Activated naive CD4-positive, alpha-beta T cell treated with anti-CD3 and anti-CD28 coated beads for 36 hours (primary cell): ENCODE measurements at regions not wholly inside any gene's neighbourhood (a gene's known extent, or its start where the extent isn't known, plus 50 kb on each side); places are given as distances from the start of the nearest gene placed in this dataset.

ENCODE experiments used
- CTCF ChIA-PET: fragments of 350-600 bp; sonication (Branson Sonifier 250); formaldehyde crosslinking; loops from one replicate; lab custom pipeline; 2021; ENCODE audit warnings: antibody characterized with exemption; lab: Charles Lee
- DNase-seq: peaks from one replicate; pipeline ENCODE4 v3.0.0-alpha.2; 2020
- H3K27ac Mint-ChIP-seq: one replicate; pipeline ENCODE4 v1.8.0; 2021; ENCODE audit warnings: mild to moderate bottlenecking, mixed read lengths
- H3K27me3 Mint-ChIP-seq: one replicate; pipeline ENCODE4 v1.8.0; 2021; ENCODE audit warnings: low read depth, mixed read lengths
- H3K36me3 Mint-ChIP-seq: one replicate; pipeline ENCODE4 v1.8.0; 2021; ENCODE audit warnings: low read depth, mixed read lengths
- H3K4me1 Mint-ChIP-seq: one replicate; pipeline ENCODE4 v1.8.0; 2021; ENCODE audit warnings: low read depth, mixed read lengths
- H3K4me3 Mint-ChIP-seq: one replicate; pipeline ENCODE4 v1.8.0; 2021; ENCODE audit warnings: mild to moderate bottlenecking, moderate library complexity, mixed read lengths
- H3K9me3 Mint-ChIP-seq: one replicate; pipeline ENCODE4 v1.8.0; 2021; ENCODE audit warnings: mixed read lengths
- intact Hi-C: fragments of 100-400 bp; cut with micrococcal nuclease; formaldehyde crosslinking; loops from one replicate; pipeline ENCODE4 v1.15.1; 2023

GRCh38 chr18:984004-984403, 79.3 kb downstream of the ADCYAP1 start:
- no peaks in the 10 kb centered on the region for H3K27me3 Mint-ChIP-seq
- no peaks in the 10 kb centered on the region for H3K9me3 Mint-ChIP-seq
- CTCF ChIA-PET, result no interaction called here
- intact Hi-C loops, result no loop called here
- no peak overlapping the region for H3K27ac Mint-ChIP-seq
- H3K4me1 Mint-ChIP-seq, result no peaks in the 10 kb centered on the region
- no peak overlapping the region for H3K4me3 Mint-ChIP-seq
- DNase-seq, result no peak
- no peaks in the 10 kb centered on the region for H3K36me3 Mint-ChIP-seq

- DNase-seq, result no peak
- Mint-ChIP-seq H3K4me1 (no peaks in the 10 kb centered on the region), H3K4me3 (no peak overlapping the region), H3K27me3 (no peaks in the 10 kb centered on the region), H3K36me3 (no peaks in the 10 kb centered on the region), H3K9me3 (no peaks in the 10 kb centered on the region), H3K27ac (no peak overlapping the region)
- intact Hi-C loops, result no loop called here
- CTCF ChIA-PET, result no interaction called here
Measured at GRCh38 chr18:985212-985661, 80.6 kb downstream of the ADCYAP1 start.

DNA sequence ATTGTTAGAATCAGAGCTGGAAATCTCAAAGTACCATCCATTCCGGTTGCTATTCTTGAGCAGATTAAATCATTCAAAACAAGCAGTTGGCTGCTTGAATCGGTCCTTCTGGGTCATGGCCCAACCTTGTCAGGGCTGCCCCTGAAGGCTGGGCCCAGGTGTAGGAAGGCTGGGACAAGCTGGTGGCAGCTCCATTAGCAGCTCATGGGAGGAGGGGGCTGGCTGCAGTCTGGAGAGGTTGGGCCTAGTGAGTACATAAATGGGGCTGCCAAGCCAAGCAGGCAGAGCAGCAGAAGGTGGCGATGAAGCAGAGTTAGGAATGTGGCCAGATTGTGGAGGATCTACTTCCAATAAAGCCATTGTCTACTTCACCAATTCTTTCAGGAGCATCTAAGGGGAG, 81.4 kb downstream of the ADCYAP1 start:
- no peak overlapping the region for H3K4me3 Mint-ChIP-seq
- intact Hi-C loops, result no loop called here
- H3K27me3 Mint-ChIP-seq, result peaks cover 5% of the 10 kb centered on the region
- H3K27ac Mint-ChIP-seq, result no peak overlapping the region
- no peaks in the 10 kb centered on the region for H3K36me3 Mint-ChIP-seq
- H3K9me3 Mint-ChIP-seq, result no peaks in the 10 kb centered on the region
- H3K4me1 Mint-ChIP-seq, result no peaks in the 10 kb centered on the region
- DNase-seq, result no peak
- CTCF ChIA-PET, result no interaction called here

DNA sequence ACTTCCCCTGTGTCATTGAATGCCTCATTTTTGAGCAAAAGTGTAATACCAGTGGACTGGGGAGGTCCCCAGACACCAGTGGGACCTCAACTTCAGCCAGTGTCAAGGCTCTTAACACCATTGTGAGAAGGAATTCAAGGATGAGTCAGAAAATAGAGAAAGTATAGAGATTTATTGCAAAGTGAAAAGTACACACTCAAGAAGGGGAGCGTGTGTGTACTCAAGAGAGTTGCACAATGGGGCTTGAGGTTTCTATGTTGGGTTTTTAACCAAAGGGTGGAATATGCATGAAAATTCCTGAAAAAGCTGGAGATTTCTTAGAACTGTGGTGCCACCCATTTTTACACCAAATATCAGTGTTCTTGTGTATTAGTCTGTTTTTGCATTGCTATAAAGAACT, 81.9 kb downstream of the ADCYAP1 start:
- H3K27me3 Mint-ChIP-seq, result peaks cover 7% of the 10 kb centered on the region
- intact Hi-C loops, result no loop called here
- no peak for DNase-seq
- H3K36me3 Mint-ChIP-seq, result no peaks in the 10 kb centered on the region
- CTCF ChIA-PET, result no interaction called here
- no peaks in the 10 kb centered on the region for H3K9me3 Mint-ChIP-seq
- H3K27ac Mint-ChIP-seq, result no peak overlapping the region
- no peaks in the 10 kb centered on the region for H3K4me1 Mint-ChIP-seq
- H3K4me3 Mint-ChIP-seq, result no peak overlapping the region

GRCh38 chr18:987325-988186, 82.9 kb downstream of the ADCYAP1 start:
- no peak for DNase-seq
- CTCF ChIA-PET, result no interaction called here
- H3K27ac Mint-ChIP-seq, result no peak overlapping the region
- no peaks in the 10 kb centered on the region for H3K4me1 Mint-ChIP-seq
- H3K9me3 Mint-ChIP-seq, result no peaks in the 10 kb centered on the region
- H3K36me3 Mint-ChIP-seq, result no peaks in the 10 kb centered on the region
- intact Hi-C loops, result no loop called here
- peaks cover 10% of the 10 kb centered on the region for H3K27me3 Mint-ChIP-seq
- H3K4me3 Mint-ChIP-seq, result no peak overlapping the region

DNA sequence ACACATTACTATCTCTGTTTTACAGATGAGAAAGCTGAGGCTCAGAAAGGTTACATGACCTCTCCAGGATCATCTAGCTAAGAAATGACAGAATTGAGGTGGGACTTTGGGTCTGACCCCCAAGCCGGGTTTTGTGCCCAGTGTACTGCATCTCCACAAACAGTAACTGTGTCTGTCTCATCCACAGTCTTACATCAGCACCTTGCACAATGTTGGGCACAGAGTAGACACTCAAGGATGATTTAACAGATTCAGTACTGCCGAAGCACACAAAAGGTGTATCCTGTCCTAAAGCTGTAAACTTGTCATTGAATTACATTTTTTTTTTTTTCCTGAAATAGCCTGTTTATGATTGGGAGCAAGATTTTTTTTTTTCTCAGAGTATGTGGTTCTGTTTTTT, 84.8 kb downstream of the ADCYAP1 start:
- Mint-ChIP-seq H3K36me3 (no peaks in the 10 kb centered on the region), H3K9me3 (peaks cover under 1% of the 10 kb centered on the region), H3K27me3 (peaks cover 11% of the 10 kb centered on the region), H3K4me1 (no peaks in the 10 kb centered on the region), H3K27ac (no peak overlapping the region), H3K4me3 (no peak overlapping the region)
- DNase-seq, result no peak
- intact Hi-C loops, result no loop called here
- CTCF ChIA-PET, result interaction anchor here (0.6 to 1.4 kb wide), 4 partner anchors 26 to 1435 kb away, joined by 3 to 5 read pairs (median 4); no protein-coding TSS in a partner anchor

- Mint-ChIP-seq H3K27ac (no peak overlapping the region), H3K36me3 (no peaks in the 10 kb centered on the region)
Measured at GRCh38 chr18:990197-990596, 85.5 kb downstream of the ADCYAP1 start.

DNA sequence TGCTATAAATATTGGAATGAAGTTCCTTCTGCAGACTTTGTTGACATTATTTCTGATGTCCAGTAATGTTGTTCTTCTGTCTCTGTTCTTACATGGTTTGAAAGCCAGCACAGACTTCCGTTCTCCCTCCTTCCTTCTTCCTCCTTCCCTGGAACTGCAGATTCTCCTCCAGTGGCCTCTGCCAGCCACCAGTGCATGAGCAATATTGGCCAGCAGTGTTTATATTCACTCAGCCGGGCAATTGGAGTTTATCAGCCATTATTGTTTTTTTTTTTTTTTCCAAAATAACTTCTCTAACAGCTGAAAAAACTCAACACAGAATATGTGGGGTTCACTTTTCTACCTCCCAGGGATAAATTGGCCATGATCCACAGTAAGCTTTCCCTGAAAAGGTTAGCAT, 86.8 kb downstream of the ADCYAP1 start:
- no peaks in the 10 kb centered on the region for H3K4me1 Mint-ChIP-seq
- H3K9me3 Mint-ChIP-seq, result peaks cover 4% of the 10 kb centered on the region
- H3K27ac Mint-ChIP-seq, result no peak overlapping the region
- DNase-seq, result no peak
- H3K36me3 Mint-ChIP-seq, result no peaks in the 10 kb centered on the region
- CTCF ChIA-PET, result no interaction called here
- no peak overlapping the region for H3K4me3 Mint-ChIP-seq
- H3K27me3 Mint-ChIP-seq, result peaks cover 14% of the 10 kb centered on the region
- intact Hi-C loops, result no loop called here

More at GRCh38 chr18:990197-990596, 85.5 kb downstream of the ADCYAP1 start:
- CTCF ChIA-PET, result interaction anchor here (1.3 to 1.4 kb wide), 2 partner anchors 27 to 29 kb away, joined by 3 to 4 read pairs; no protein-coding TSS in a partner anchor
- peaks cover 4% of the 10 kb centered on the region for H3K9me3 Mint-ChIP-seq
- no peak overlapping the region for H3K4me3 Mint-ChIP-seq
- H3K4me1 Mint-ChIP-seq, result no peaks in the 10 kb centered on the region
- intact Hi-C loops, result no loop called here
- DNase-seq, result no peak
- H3K27me3 Mint-ChIP-seq, result peaks cover 14% of the 10 kb centered on the region

DNA sequence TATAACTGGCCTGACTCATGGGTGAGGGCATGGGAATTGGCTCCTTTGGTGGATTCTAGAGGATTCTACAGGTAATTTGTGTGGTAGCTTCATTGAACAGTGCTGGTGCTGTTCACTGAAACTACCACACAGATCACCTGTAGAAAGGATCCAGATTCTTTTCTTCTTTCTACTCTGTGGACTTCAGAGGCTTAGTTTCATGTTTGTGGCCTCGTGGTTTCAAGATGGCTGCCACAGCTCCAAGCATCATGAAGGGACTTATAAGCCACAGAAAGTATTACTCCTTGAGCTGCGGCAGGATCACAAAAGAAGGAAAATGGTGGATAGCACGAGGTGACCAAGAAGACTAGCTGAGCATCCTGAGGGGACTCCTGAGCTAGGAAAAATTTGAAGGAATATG, 88.9 kb downstream of the ADCYAP1 start:
- Mint-ChIP-seq H3K9me3 (peaks cover 4% of the 10 kb centered on the region), H3K4me3 (no peak overlapping the region), H3K27ac (no peak overlapping the region), H3K4me1 (no peaks in the 10 kb centered on the region), H3K27me3 (peaks cover 14% of the 10 kb centered on the region), H3K36me3 (no peaks in the 10 kb centered on the region)
- intact Hi-C loops, result no loop called here
- no peak for DNase-seq
- CTCF ChIA-PET, result no interaction called here

DNA sequence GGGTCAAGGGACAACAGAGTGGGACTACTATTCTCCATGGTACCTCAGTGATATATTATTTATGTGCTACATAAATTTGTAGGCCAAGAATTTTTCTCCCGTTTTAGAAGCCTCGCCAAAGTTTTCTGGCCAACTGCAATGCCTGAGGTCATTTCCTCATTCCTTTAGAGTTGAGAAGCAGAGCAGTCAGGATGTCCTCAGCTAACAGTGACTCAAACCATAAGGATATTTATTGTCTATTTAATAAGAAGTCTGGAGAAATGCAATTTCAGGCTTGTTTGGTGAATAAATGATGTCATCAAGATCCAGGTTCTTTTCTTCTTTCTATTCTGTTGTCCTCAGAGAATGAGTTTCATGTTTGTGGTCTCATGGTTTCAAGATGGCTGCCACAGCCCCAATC, 91.0 kb downstream of the ADCYAP1 start:
- Mint-ChIP-seq H3K27ac (no peak overlapping the region), H3K4me1 (no peaks in the 10 kb centered on the region), H3K27me3 (peaks cover 11% of the 10 kb centered on the region), H3K9me3 (peaks cover 4% of the 10 kb centered on the region), H3K36me3 (no peaks in the 10 kb centered on the region), H3K4me3 (no peak overlapping the region)
- intact Hi-C loops, result no loop called here
- CTCF ChIA-PET, result no interaction called here
- no peak for DNase-seq

DNA sequence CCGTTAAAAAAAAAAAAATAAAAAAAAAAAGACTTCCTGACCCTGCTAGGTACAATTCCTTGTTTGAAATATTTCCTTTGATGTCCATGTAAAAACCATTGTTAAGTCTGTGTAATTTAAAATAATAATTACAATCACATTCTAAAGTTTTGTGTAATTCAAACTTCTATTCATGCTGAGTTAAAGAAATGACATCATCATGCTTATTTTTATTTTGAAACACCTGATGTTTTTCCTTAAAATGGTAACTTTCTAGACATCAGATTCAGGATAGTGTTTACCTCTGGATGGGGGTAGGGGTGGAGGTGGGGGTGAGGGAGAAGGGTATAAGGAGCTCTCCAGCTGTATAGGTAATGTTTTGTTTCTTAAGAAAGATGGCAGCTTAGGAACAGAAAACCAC, 92.8 kb downstream of the ADCYAP1 start:
- H3K4me1 Mint-ChIP-seq, result no peaks in the 10 kb centered on the region
- no peak overlapping the region for H3K27ac Mint-ChIP-seq
- no peak overlapping the region for H3K4me3 Mint-ChIP-seq
- no peaks in the 10 kb centered on the region for H3K36me3 Mint-ChIP-seq
- H3K27me3 Mint-ChIP-seq, result peaks cover 4% of the 10 kb centered on the region
- peaks cover 4% of the 10 kb centered on the region for H3K9me3 Mint-ChIP-seq
- no peak for DNase-seq
- CTCF ChIA-PET, result no interaction called here
- intact Hi-C loops, result no loop called here

GRCh38 chr18:998936-999335, 94.3 kb downstream of the ADCYAP1 start:
- DNase-seq, result no peak
- Mint-ChIP-seq H3K36me3 (no peaks in the 10 kb centered on the region), H3K4me1 (no peaks in the 10 kb centered on the region), H3K9me3 (peaks cover 7% of the 10 kb centered on the region), H3K4me3 (no peak overlapping the region), H3K27me3 (peaks cover 4% of the 10 kb centered on the region), H3K27ac (no peak overlapping the region)
- intact Hi-C loops, result no loop called here
- CTCF ChIA-PET, result no interaction called here

GRCh38 chr18:1002653-1003178, 98.0 kb downstream of the ADCYAP1 start:
- H3K4me3 Mint-ChIP-seq, result no peak overlapping the region
- no peaks in the 10 kb centered on the region for H3K36me3 Mint-ChIP-seq
- no peak for DNase-seq
- intact Hi-C loops, result no loop called here
- H3K27me3 Mint-ChIP-seq, result no peaks in the 10 kb centered on the region
- CTCF ChIA-PET, result no interaction called here
- H3K9me3 Mint-ChIP-seq, result peaks cover 8% of the 10 kb centered on the region
- H3K4me1 Mint-ChIP-seq, result no peaks in the 10 kb centered on the region
- no peak overlapping the region for H3K27ac Mint-ChIP-seq
